ENCODE measurements at regions not wholly inside any gene's neighbourhood (a gene's known extent, or its start where the extent isn't known, plus 50 kb on each side); places are given as distances from the start of the nearest gene placed in this dataset.

DNA sequence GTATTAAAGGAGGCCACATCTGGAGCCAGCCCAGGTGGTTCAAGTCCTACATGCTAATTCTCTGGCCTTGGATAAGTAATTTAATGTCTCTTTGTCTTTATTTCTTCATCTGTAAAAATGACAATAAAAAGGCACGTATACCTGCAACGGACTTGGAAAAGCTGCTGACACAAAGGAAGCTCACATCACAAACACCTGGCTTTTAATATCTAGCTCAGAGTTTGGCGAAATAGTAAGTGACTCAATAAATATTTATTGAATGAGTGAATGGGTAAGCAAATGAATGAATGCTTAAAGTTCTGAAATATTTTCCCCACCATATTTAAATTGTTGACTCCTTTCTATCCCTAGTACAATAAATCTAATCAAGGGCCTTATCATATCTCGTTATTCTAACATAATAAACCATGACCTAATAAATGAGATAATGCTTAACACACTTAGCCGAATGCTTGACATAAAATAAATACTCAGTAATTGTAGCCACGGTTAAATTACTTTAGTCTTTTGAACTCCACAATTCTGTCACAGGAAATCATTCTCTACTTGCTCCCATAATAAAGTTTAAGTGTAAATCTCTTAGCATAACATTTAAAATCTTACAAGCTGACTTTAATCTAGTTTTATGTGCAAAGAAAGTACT, 74.7 kb upstream of the PALMD start:
- no peak for DNase-seq (ENCODE audit: low read depth)

DNA sequence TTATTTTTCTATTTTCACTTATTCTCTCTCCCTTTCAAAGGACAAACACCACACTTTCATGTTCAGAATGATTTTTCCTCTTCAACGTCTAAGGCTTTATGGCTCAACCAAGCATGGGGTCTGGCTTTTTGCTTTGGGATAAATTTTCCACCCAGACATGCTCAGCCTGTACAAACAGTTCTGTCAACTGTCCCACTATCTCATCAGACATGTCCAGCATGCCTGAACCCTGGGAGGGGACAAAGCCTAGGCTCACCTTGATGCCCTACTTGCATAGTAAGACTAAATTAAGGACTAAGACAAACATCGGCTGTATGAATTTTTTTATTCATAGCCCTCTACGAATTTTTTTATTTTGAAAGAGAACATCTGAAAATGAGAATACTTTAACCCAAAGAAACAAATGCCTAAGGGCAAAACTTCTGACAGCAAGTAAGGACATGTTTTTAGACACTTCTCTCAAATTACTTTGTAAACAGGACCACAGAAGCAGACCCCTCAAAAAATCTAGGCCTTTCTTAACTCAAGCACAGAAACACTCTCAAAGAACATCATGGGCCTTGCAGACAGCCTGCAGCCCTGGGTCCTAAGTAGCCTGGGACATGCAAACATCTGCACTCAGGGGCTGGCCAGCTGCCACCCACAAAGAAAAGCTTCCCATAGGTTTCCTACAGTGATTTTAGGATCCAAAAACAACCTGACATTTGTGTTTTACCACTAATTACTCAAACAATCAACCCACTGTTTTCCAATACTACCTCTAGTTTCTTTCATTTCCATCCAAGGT, 72.3 kb upstream of the PALMD start:
- DNase-seq (ENCODE audit: low read depth): no peak

DNA sequence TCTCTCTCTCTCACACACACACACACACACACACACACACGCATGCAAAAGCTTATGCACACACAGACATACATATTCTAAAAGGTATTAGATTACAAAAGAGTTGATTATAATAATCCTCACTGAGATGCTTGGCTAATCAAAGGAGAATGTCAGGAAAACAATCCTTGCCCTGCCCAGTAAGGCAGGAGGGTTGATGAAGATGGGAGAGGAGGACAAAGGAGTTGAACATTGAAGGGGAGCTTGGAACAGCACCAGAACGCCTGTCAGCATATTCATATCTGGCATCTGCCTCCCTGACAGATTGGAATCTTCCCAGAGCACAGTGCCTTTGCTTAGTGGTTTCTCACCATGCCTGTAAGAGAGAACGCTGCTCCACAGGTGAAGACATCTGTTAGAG, 68.6 kb upstream of the PALMD start:
- no peak for DNase-seq (ENCODE audit: low read depth)

DNA sequence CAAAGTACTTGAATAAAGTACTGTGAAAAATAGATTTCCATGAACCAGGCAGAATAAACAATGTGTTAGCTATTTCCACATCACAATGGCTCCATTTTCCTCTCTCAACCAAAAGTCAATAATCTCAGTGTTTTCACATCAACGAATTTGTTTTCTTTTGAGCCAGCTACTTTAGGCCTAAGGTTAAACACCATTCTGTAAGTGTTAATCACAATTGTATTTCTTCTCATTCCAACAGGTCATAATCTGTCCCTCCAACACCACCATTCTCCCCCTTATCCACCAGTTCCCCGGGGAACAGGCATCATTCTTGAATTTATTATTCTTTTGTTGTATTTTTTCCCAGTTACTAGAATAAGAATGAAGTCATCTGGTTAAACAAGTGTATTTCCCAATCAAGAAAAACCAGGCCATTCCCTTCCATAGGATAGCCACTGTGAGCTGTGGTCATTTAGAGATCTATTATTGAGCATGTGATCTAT, 66.2 kb upstream of the PALMD start:
- no peak for DNase-seq (ENCODE audit: low read depth)

DNA sequence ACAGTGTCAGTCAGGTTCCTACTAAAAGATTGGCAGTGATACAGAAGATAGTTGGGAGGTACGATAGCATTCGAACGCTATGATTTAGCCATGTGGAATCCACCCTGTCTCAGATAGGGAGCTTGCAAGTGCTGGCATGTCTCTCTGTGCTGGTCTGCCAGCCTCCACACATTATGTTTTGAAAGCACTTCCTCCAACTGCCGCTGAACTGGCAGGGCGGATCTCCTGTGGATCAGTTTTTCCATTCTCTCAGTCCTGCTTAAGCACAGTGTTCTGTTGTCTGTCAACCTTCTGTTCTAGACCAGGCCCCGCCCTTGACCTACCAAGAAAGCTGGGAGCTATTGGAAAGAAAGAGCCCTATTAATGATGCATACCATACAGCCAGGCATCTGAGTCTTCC, 65.5 kb upstream of the PALMD start:
- no peak for DNase-seq (ENCODE audit: low read depth)

DNA sequence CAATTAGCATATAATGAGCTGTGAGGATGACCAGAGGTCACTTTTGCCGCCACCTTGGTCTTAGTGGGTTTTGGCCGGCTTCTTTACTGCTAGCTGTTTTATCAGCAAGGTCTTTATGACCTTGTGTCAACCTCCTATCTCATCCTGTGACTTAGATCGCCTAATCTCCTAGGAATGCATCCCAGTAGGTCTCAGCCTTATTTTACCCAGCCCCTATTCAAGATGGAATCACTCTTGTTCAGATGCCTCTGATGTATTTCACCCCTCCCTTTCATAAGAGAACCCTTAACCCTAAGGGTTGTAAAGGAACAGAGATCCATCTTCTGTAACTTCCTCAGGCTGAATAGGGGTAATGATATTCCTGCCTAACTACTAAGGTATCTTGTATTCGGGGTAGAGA, 58.9 kb upstream of the PALMD start:
- DNase-seq (ENCODE audit: low read depth): no peak

DNA sequence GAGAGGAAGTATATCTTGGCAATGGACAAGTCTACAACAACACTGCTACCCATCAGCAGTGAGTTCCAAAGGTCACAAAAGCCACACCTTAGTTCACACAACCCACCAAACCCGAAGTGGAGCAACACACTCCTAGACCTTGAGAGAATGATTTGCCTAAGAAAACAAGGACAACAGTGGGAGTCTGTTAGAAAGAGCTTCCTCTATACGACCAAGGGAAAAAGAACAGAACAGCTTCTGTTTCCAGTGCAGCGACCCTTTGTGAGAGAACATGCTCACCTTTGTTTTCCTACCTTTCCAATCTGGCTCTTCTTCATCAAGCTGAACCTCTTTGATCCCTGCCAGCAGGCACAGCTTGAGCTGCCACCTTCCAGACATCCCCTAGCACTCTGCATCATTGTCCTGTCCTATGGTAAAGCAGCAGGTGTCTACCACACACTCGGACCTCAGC, 56.7 kb upstream of the PALMD start:
- no peak for DNase-seq (ENCODE audit: low read depth)

DNA sequence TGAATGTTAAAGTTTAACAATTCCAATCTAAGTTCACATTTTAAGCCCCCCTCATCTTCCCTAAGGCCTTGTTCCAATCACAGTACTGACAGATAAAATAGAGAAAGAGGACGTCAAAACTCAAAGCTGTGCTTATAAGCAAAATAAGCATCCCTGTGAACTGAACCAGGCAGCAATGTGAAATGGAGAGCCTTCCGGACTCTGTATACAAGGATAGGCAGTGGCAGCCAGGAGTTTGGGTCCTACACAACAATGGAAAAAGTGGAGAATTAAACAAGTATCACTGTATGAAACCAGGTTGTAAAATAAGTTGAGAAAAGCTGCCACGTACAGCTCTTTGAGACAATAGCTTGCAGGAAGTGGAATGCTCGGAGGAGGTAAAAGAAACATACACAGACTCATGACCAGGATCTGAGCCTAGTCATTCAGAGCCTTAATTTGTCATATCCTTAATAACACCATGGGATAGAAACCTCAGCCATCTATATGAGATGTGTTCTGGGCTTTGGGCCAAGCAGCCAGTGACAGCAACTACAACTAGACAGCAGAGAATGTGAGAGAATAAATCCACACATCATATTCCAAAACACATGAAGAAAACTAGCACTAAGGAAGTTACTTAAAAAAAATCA, 55.2 kb upstream of the PALMD start:
- DNase-seq (ENCODE audit: low read depth): peak; percentile 88

DNA sequence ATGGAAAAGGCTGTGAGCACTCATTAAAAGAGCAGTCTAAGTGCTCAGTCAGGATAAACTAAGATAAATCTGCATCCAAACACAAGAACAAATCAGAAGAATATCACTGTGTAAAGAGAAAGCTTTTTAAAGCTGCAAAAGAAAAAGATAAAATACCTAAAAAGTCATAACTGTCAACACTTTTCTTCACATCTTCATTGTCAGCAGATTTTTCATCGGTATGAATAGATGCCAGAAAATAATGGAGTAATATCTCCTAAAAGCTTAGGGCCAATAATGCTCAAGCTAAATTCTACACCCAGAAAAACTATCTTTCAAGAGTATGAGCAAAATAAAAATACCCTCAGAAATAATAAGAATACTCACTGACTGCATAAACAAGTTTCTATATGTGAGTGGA, 54.0 kb upstream of the PALMD start:
- DNase-seq (ENCODE audit: low read depth): no peak

DNA sequence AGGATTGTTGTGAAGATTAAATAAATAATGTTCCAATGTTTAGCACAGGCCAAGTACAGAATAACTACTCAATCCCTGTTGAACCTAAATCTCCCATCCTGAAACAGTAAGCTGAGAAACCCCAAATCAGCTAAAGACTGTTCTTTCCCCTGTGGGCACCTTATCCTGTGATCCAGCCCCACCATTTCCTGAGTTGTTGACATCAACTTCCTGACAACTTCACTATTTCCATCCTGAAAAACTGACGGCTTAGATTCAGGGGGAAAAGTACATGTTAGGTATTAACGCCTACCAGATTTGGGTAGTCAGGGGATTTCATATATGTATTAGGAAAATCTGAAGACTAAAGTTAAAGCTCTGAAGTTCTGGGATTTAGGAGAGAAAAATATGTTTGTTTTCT, 51.7 kb upstream of the PALMD start:
- DNase-seq (ENCODE audit: low read depth): no peak

DNA sequence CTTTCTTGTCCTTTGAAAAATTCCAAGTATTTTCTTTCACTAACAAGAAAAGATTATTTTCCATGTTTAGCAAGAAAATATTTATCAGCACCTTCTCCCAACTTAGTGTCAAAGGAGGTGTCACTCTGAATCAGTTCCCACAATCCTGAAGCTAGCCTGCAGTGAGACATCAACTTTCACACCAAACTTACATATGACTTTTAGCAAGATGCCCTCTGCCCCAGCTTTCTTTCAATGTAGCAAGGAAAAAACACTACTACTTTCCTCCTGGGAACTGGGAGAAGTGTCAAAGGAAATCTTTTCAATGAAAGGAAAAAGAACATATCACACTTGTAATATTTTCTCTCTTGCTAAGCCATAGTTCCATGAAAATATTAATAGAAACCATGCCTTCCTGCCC, 50.9 kb upstream of the PALMD start:
- no peak for DNase-seq (ENCODE audit: low read depth)

DNA sequence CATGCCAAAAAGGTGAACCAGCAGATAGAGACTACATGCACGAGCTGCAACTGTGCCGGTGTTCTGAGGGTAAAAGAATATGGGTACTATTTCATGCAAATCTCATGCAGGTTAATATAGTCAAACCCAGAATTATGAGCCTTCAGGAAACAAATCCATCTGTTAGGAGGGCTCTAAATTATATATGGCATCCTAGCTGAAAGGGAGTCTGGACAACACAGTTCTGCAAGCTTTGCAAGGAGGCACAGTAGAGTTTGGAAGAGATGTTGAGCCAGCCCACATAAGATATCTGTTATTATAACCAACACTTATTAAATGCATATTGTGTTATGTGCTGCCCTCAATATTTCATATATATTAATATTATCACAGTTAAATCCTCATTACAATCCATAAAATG, 50.5 kb upstream of the PALMD start:
- no peak for DNase-seq (ENCODE audit: low read depth)

All from non-pigmented ciliary epithelial cell (primary cell).